SK-N-SH (cell line): ENCODE measurements at regions not wholly inside any gene's neighbourhood (a gene's known extent, or its start where the extent isn't known, plus 50 kb on each side); places are given as distances from the start of the nearest gene placed in this dataset.

Experiments
- CTCF ChIA-PET: fragments of 300-600, 350-600 bp; formaldehyde crosslinking; extraction: SDS; loops from one replicate; lab custom pipeline; 2021; lab: Yijun Ruan, JAX
- POLR2A ChIA-PET: fragments of 350-600 bp; sonication (Branson Sonifier 250); formaldehyde crosslinking; extraction: SDS; loops from one replicate; lab custom pipeline; 2020; ENCODE audit warnings: antibody characterized with exemption, inconsistent platforms; lab: Yijun Ruan, JAX
- DNase-seq: peaks from one replicate; pipeline ENCODE4 v3.0.0; 2012
- H2AFZ ChIP-seq: fragments of 200-600 bp; sonication (generic); 2 replicates; pipeline ENCODE4 v1.8.1; 2016; ENCODE audit warnings: antibody characterized with exemption, mild to moderate bottlenecking, low read depth
- H3F3A ChIP-seq: fragments of 200-600 bp; sonication (generic); replicated peaks from 2 replicates; pipeline ENCODE3; 2016; ENCODE audit warnings: antibody characterized with exemption, mild to moderate bottlenecking; ENCODE audit not compliant: insufficient read depth
- H3K27ac ChIP-seq, 2 experiments: fragments of 200-500 bp in 1 of 2; fragments of 200-600 bp in 1 of 2; sonication (Bioruptor generic) in 1 of 2; sonication (generic), shearing (Covaris generic) in 1 of 2; 2 replicates each; pipeline versions ENCODE4 v1.5.1 to v1.6.1; 2014 to 2016; ENCODE audit warnings: low read depth in 2 of 2, inconsistent platforms in 1 of 2, low read length in 1 of 2, mild to moderate bottlenecking in 1 of 2, mixed read lengths in 1 of 2
- H3K27me3 ChIP-seq: fragments of 200-600 bp; sonication (generic), shearing (Covaris generic); 2 replicates; pipeline ENCODE4 v1.6.1; 2016; ENCODE audit warnings: mixed run types; ENCODE audit not compliant: insufficient read depth
- H3K36me3 ChIP-seq, 2 experiments: fragments of 200-500 bp in 1 of 2; fragments of 200-600 bp in 1 of 2; sonication (Bioruptor generic) in 1 of 2; sonication (generic) in 1 of 2; replicated peaks in 1 of 2; 2 replicates each; pipeline versions ENCODE3 to v1.5.1; 2014 to 2016; ENCODE audit warnings: low read length in 1 of 2, mild to moderate bottlenecking in 1 of 2; ENCODE audit not compliant: insufficient read depth in 2 of 2, control insufficient read depth in 1 of 2
- H3K4me1 ChIP-seq, 2 experiments: fragments of 200-500 bp in 1 of 2; fragments of 200-600 bp in 1 of 2; sonication (Bioruptor generic) in 1 of 2; sonication (generic), shearing (Covaris generic) in 1 of 2; 2 replicates each; pipeline versions ENCODE4 v1.5.1 to v1.6.1; 2014 to 2016; ENCODE audit warnings: low read depth in 1 of 2, low read length in 1 of 2, mixed run types in 1 of 2; ENCODE audit not compliant: insufficient read depth in 2 of 2, control insufficient read depth in 1 of 2
- H3K4me2 ChIP-seq: fragments of 200-600 bp; sonication (generic), shearing (Covaris generic); 2 replicates; pipeline ENCODE4 v1.6.1; 2017; ENCODE audit warnings: mixed run types
- H3K4me3 ChIP-seq, 2 experiments: fragments of 200-500 bp in 1 of 2; fragments of 200-600 bp in 1 of 2; sonication (Bioruptor generic) in 1 of 2; sonication (generic), shearing (Covaris generic) in 1 of 2; 2 replicates each; pipeline versions ENCODE4 v1.5.1 to v1.8.1; 2014 to 2016; ENCODE audit warnings: low read depth in 2 of 2, inconsistent platforms in 1 of 2, low read length in 1 of 2, mild to moderate bottlenecking in 1 of 2, mixed read lengths in 1 of 2, moderate library complexity in 1 of 2
- H3K79me2 ChIP-seq: fragments of 200-600 bp; sonication (generic); 2 replicates; pipeline ENCODE4 v1.8.1; 2017; ENCODE audit warnings: mild to moderate bottlenecking; ENCODE audit not compliant: insufficient read depth
- H3K9ac ChIP-seq: fragments of 200-600 bp; sonication (generic); 2 replicates; pipeline ENCODE4 v1.6.1; 2017; ENCODE audit warnings: mixed run types
- H3K9me2 ChIP-seq: fragments of 200-600 bp; sonication (generic); 2 replicates; pipeline ENCODE4 v1.6.1; 2017; ENCODE audit warnings: mixed run types
- H3K9me3 ChIP-seq: fragments of 200-600 bp; sonication (generic); 2 replicates; pipeline ENCODE4 v1.6.1; 2017; ENCODE audit warnings: mixed run types, mild to moderate bottlenecking, moderate library complexity
- H4K20me1 ChIP-seq: fragments of 200-600 bp; sonication (generic); 2 replicates; pipeline ENCODE4 v1.6.1; 2017; ENCODE audit warnings: mild to moderate bottlenecking, mixed run types; ENCODE audit not compliant: insufficient read depth
- CHD2 ChIP-seq: fragments of 150-350 bp; IDR thresholded peaks from 2 replicates; pipeline ENCODE4 v1.6.1; 2018; ENCODE audit warnings: low read length; ENCODE audit not compliant: partially characterized antibody
- ELF1 ChIP-seq: IDR thresholded peaks from 2 replicates; pipeline ENCODE4 v1.4.0; 2012
- FOXM1 ChIP-seq: IDR thresholded peaks from 2 replicates; pipeline ENCODE4 v1.4.0; 2012; ENCODE audit warnings: low read depth, mild to moderate bottlenecking
- GATA2 ChIP-seq: sonication (generic); formaldehyde crosslinking; IDR thresholded peaks from 2 replicates; pipeline ENCODE4 v1.5.0; 2020; ENCODE audit warnings: mild to moderate bottlenecking, missing genetic modification reagents
- JUND ChIP-seq: IDR thresholded peaks from 2 replicates; pipeline ENCODE4 v1.4.0; 2012
- MAX ChIP-seq: IDR thresholded peaks from 2 replicates; pipeline ENCODE4 v1.4.0; 2012; ENCODE audit warnings: low read depth
- PBX3 ChIP-seq: IDR thresholded peaks from 2 replicates; pipeline ENCODE4; 2012
- POLR2AphosphoS5 ChIP-seq: IDR thresholded peaks from 2 replicates; pipeline ENCODE4 v1.6.1; 2012; ENCODE audit warnings: low read depth, low read length
- RAD21 ChIP-seq: IDR thresholded peaks from 2 replicates; pipeline ENCODE4 v1.6.1; 2012; ENCODE audit warnings: mild to moderate bottlenecking, low read length
- RCOR1 ChIP-seq: fragments of 150-350 bp; IDR thresholded peaks from 2 replicates; pipeline ENCODE4 v1.6.1; 2017; ENCODE audit warnings: antibody characterized with exemption, low read length
- RXRA ChIP-seq: IDR thresholded peaks from 2 replicates; pipeline ENCODE4 v1.4.0; 2012; ENCODE audit warnings: low read depth, mild to moderate bottlenecking, borderline replicate concordance
- SMC3 ChIP-seq: IDR thresholded peaks from 2 replicates; pipeline ENCODE4 v1.6.1; 2012; ENCODE audit warnings: low read depth, low read length, improper control_type of control experiment
- TAF1 ChIP-seq: IDR thresholded peaks from 2 replicates; pipeline ENCODE4 v1.6.1; 2012; ENCODE audit warnings: low read depth, mild to moderate bottlenecking, low read length, moderate library complexity, borderline replicate concordance
- TCF12 ChIP-seq: IDR thresholded peaks from 2 replicates; pipeline ENCODE4 v1.4.0; 2012
- TEAD4 ChIP-seq: IDR thresholded peaks from 2 replicates; pipeline ENCODE4 v1.4.0; 2012; ENCODE audit warnings: mild to moderate bottlenecking, borderline replicate concordance; ENCODE audit not compliant: insufficient read depth
- YY1 ChIP-seq: IDR thresholded peaks from 2 replicates; pipeline ENCODE4 v1.4.0; 2012; ENCODE audit warnings: low read depth, mild to moderate bottlenecking
- WGBS: methylation state at CpG from one replicate; pipeline ENCODE4 v1.1.6; 2017; ENCODE audit warnings: low lambda C conversion rate; 5-methylcytosine and 5-hydroxymethylcytosine counted together
- TF ChIP-seq, protein P1 (sequence below): fragments of 150-350 bp; IDR thresholded peaks from 2 replicates; pipeline ENCODE4 v1.6.1; 2017; ENCODE audit warnings: antibody characterized with exemption, low read length, low read depth, borderline replicate concordance

DNA sequence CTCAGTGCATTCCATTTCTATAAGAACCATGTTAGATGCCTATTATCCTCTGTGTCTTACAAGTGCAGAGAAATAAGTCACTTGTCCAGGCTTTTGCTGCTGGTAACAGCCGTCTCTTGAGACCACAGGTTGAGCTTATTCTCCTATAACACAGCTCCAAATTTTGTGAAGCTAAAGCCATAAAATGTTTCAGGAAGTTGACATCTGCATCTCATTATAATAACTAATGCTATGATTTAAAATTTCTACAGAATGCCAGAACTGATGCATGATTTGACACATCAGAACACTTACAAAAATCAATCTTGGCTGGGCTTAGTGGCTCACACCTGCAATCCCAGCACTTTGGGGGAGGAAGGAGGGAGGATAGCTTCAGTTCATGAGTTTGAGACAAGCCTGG, 986.9 kb downstream of the TYW1 start:
- CTCF ChIA-PET, result no interaction called here
- no peaks in the 10 kb centered on the region for H3K79me2 ChIP-seq
- H3K4me3 ChIP-seq, result no peak overlapping the region
- no peak overlapping the region for H3K4me2 ChIP-seq
- no peaks in the 10 kb centered on the region for H3K27me3 ChIP-seq
- H3K27ac ChIP-seq, result no peak overlapping the region
- H3K9me2 ChIP-seq, result no peaks in the 10 kb centered on the region
- peaks cover 6% of the 10 kb centered on the region; the same call in 1 of the 2 replicates for H3K9me3 ChIP-seq
- WGBS, result 39% methylated on average over 1 of the region's 1 CpG
- H3K4me1 ChIP-seq, result no peaks in the 10 kb centered on the region
- H4K20me1 ChIP-seq, result no peaks in the 10 kb centered on the region
- no peaks in the 10 kb centered on the region for H3F3A ChIP-seq
- H3K9ac ChIP-seq, result no peak overlapping the region
- H2AFZ ChIP-seq, result no peak overlapping the region
- no peak for DNase-seq
- TF ChIP-seq TCF12 (no peak), PBX3 (no peak), JUND (no peak), CHD2 (no peak), FOXM1 (no peak)
- TF ChIP-seq, all 33 proteins: peak for 0
- H3K36me3 ChIP-seq, result no peaks in the 10 kb centered on the region
- POLR2A ChIA-PET, result no interaction called here

- Histone ChIP-seq H3K27me3 (no peaks in the 10 kb centered on the region), H3K9me3 (peaks cover 12% of the 10 kb centered on the region; the same call in 1 of the 2 replicates), H3F3A (no peaks in the 10 kb centered on the region), H4K20me1 (no peaks in the 10 kb centered on the region), H3K9me2 (no peaks in the 10 kb centered on the region), H3K4me1 (no peaks in the 10 kb centered on the region), H3K27ac (no peak overlapping the region), H3K79me2 (no peaks in the 10 kb centered on the region), H2AFZ (no peak overlapping the region), H3K4me3 (no peak overlapping the region), H3K36me3 (no peaks in the 10 kb centered on the region), H3K9ac (no peak overlapping the region), H3K4me2 (no peak overlapping the region)
- ChIA-PET POLR2A (interaction anchor here (0.6 kb wide), 1 partner anchor 147 kb away, joined by 4 read pairs; no protein-coding TSS in a partner anchor), CTCF (no interaction called here)
- TF ChIP-seq TAF1, result no peak
- no peak for TF ChIP-seq RXRA
- no peak for TF ChIP-seq CHD2
- TF ChIP-seq JUND, result no peak
- TF ChIP-seq SMC3, result no peak
- no peak for TF ChIP-seq FOXM1
- no peak for TF ChIP-seq TCF12
- no peak for TF ChIP-seq GATA2
- TF ChIP-seq YY1, result no peak
- no peak for TF ChIP-seq TEAD4
- TF ChIP-seq ELF1, result no peak
- no peak for TF ChIP-seq RAD21
- no peak for TF ChIP-seq POLR2AphosphoS5
- TF ChIP-seq RCOR1, result no peak
- TF ChIP-seq, protein P1, sequence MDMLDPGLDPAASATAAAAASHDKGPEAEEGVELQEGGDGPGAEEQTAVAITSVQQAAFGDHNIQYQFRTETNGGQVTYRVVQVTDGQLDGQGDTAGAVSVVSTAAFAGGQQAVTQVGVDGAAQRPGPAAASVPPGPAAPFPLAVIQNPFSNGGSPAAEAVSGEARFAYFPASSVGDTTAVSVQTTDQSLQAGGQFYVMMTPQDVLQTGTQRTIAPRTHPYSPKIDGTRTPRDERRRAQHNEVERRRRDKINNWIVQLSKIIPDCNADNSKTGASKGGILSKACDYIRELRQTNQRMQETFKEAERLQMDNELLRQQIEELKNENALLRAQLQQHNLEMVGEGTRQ, result no peak
- TF ChIP-seq MAX, result no peak
- DNase-seq, result no peak
- 18% methylated on average over 4 of the region's 4 CpGs for whole genome bisulfite sequencing
Measured at GRCh38 chr7:67984326-67984725, 987.7 kb downstream of the TYW1 start.
